ENCODE measurements at regions not wholly inside any gene's neighbourhood (a gene's known extent, or its start where the extent isn't known, plus 50 kb on each side); places are given as distances from the start of the nearest gene placed in this dataset.

- no peaks in the 10 kb centered on the region for H3K9me3 ChIP-seq (ENCODE audit: low read length)
- no peaks in the 10 kb centered on the region for H4K20me1 ChIP-seq (ENCODE audit: insufficient read depth, low read length)
- no peak overlapping the region for H3K27ac ChIP-seq (ENCODE audit: low read depth, low read length, poor library complexity, severe bottlenecking)
- H3K36me3 ChIP-seq (ENCODE audit: insufficient read depth, low read length), result no peaks in the 10 kb centered on the region
- H3K4me2 ChIP-seq (ENCODE audit: low read length), result no peak overlapping the region
- no peak overlapping the region for H3K4me3 ChIP-seq (ENCODE audit: low read depth, low read length, poor library complexity, severe bottlenecking)
- TF ChIP-seq EZH2 (IDR thresholded peaks at IDR 0.05; ENCODE audit: borderline replicate concordance, low read length) (no peak), CTCF (IDR thresholded peaks at IDR 0.05; ENCODE audit: low read length) (no peak)
- no peaks in the 10 kb centered on the region for H3K4me1 ChIP-seq (ENCODE audit: insufficient read depth, low read length, severe bottlenecking)
- H3K9me2 ChIP-seq (ENCODE audit: low read depth, low read length), result no peaks in the 10 kb centered on the region
- no peak overlapping the region for H3K9ac ChIP-seq (ENCODE audit: low read length)
- H3K27me3 ChIP-seq (ENCODE audit: insufficient read depth, low read length), result no peaks in the 10 kb centered on the region
- H2AFZ ChIP-seq (ENCODE audit: low read length), result no peak overlapping the region
- H3K79me2 ChIP-seq (ENCODE audit: insufficient read depth, low read length), result no peaks in the 10 kb centered on the region
- no peaks in the 10 kb centered on the region for H3F3A ChIP-seq (ENCODE audit: insufficient read depth, low read length)
Observed at GRCh38 chr9:25948182-25948581, 269.9 kb upstream of the TUSC1 start.

GRCh38 chr9:25939126-25939525 is 260.9 kb upstream of the TUSC1 start:
- Histone ChIP-seq H3K9me2 (ENCODE audit: low read depth, low read length) (no peaks in the 10 kb centered on the region), H3K27ac (ENCODE audit: low read depth, low read length, poor library complexity, severe bottlenecking) (no peak overlapping the region), H3K4me1 (ENCODE audit: insufficient read depth, low read length, severe bottlenecking) (no peaks in the 10 kb centered on the region), H2AFZ (ENCODE audit: low read length) (no peak overlapping the region), H4K20me1 (ENCODE audit: insufficient read depth, low read length) (no peaks in the 10 kb centered on the region), H3K9ac (ENCODE audit: low read length) (no peak overlapping the region), H3K4me3 (ENCODE audit: low read depth, low read length, poor library complexity, severe bottlenecking) (no peak overlapping the region), H3F3A (ENCODE audit: insufficient read depth, low read length) (no peaks in the 10 kb centered on the region), H3K9me3 (ENCODE audit: low read length) (no peaks in the 10 kb centered on the region), H3K36me3 (ENCODE audit: insufficient read depth, low read length) (no peaks in the 10 kb centered on the region), H3K4me2 (ENCODE audit: low read length) (no peak overlapping the region), H3K27me3 (ENCODE audit: insufficient read depth, low read length) (no peaks in the 10 kb centered on the region), H3K79me2 (ENCODE audit: insufficient read depth, low read length) (no peaks in the 10 kb centered on the region)
- TF ChIP-seq EZH2 (IDR thresholded peaks at IDR 0.05; ENCODE audit: borderline replicate concordance, low read length) (no peak), CTCF (IDR thresholded peaks at IDR 0.05; ENCODE audit: low read length) (no peak)

- Histone ChIP-seq H3K27ac (ENCODE audit: low read depth, low read length, poor library complexity, severe bottlenecking) (no peak overlapping the region), H4K20me1 (ENCODE audit: insufficient read depth, low read length) (no peaks in the 10 kb centered on the region), H3K4me1 (ENCODE audit: insufficient read depth, low read length, severe bottlenecking) (no peaks in the 10 kb centered on the region), H3F3A (ENCODE audit: insufficient read depth, low read length) (no peaks in the 10 kb centered on the region), H2AFZ (ENCODE audit: low read length) (no peak overlapping the region), H3K9me3 (ENCODE audit: low read length) (no peaks in the 10 kb centered on the region), H3K27me3 (ENCODE audit: insufficient read depth, low read length) (no peaks in the 10 kb centered on the region), H3K4me3 (ENCODE audit: low read depth, low read length, poor library complexity, severe bottlenecking) (no peak overlapping the region), H3K4me2 (ENCODE audit: low read length) (no peak overlapping the region), H3K79me2 (ENCODE audit: insufficient read depth, low read length) (no peaks in the 10 kb centered on the region), H3K36me3 (ENCODE audit: insufficient read depth, low read length) (no peaks in the 10 kb centered on the region), H3K9ac (ENCODE audit: low read length) (no peak overlapping the region), H3K9me2 (ENCODE audit: low read depth, low read length) (no peaks in the 10 kb centered on the region)
- no peak for TF ChIP-seq CTCF (IDR thresholded peaks at IDR 0.05; ENCODE audit: low read length)
- TF ChIP-seq EZH2 (IDR thresholded peaks at IDR 0.05; ENCODE audit: borderline replicate concordance, low read length), result no peak
Observed at GRCh38 chr9:25936031-25936430, 257.8 kb upstream of the TUSC1 start.
